ENCODE measurements at regions not wholly inside any gene's neighbourhood (a gene's known extent, or its start where the extent isn't known, plus 50 kb on each side); places are given as distances from the start of the nearest gene placed in this dataset.
"Not testable (repeated sequence)": the region's sequence is repeated elsewhere in the genome, so short reads cannot be mapped to it uniquely, and the experiment has no call there.

DNA sequence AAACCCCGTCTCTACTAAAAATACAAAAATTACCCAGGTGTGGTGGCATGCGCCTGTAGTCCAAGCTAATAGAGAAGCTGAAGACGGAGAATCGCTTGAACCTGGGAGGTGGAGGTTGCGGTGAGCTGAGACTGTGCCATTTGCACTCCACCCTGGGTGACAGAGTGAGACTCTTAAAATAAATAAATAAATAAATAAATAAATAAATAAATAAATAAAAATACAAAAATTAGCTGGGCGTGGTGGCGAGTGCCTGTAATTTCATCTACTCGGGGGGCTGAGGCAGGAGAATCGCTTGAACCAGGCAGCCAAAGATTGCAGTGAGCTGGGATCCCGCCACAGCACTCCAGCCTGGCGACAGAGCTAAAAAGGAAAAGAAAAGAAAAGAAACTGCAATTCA lies 239.8 kb downstream of the ALG10 start:
- H3K27me3 Mint-ChIP-seq; H3K4me1 Mint-ChIP-seq; H3K4me3 Mint-ChIP-seq; CTCF ChIA-PET; DNase-seq; H3K36me3 Mint-ChIP-seq (ENCODE audit: low read depth); H3K27ac Mint-ChIP-seq; POLR2A ChIA-PET: not testable (repeated sequence)
- H3K9me3 Mint-ChIP-seq: peaks cover 16% of the 10 kb centered on the region

- no peak overlapping the region for H3K4me3 Mint-ChIP-seq
- no peak for DNase-seq
- H3K4me1 Mint-ChIP-seq: no peaks in the 10 kb centered on the region
- no peaks in the 10 kb centered on the region for H3K27me3 Mint-ChIP-seq
- POLR2A ChIA-PET: no interaction called here
- CTCF ChIA-PET: no interaction called here
- H3K36me3 Mint-ChIP-seq (ENCODE audit: low read depth): no peaks in the 10 kb centered on the region
- H3K27ac Mint-ChIP-seq: no peak overlapping the region
- H3K9me3 Mint-ChIP-seq: peaks cover 18% of the 10 kb centered on the region
Measured at GRCh38 chr12:34264110-34264509, 241.8 kb downstream of the ALG10 start.

GRCh38 chr12:34273703-34274102 lies 251.4 kb downstream of the ALG10 start:
- H3K27ac Mint-ChIP-seq; CTCF ChIA-PET; DNase-seq; H3K27me3 Mint-ChIP-seq; H3K4me3 Mint-ChIP-seq; H3K4me1 Mint-ChIP-seq; H3K36me3 Mint-ChIP-seq (ENCODE audit: low read depth); POLR2A ChIA-PET: not testable (repeated sequence)
- peaks cover 11% of the 10 kb centered on the region for H3K9me3 Mint-ChIP-seq

- Mint-ChIP-seq H3K9me3 (peaks cover 12% of the 10 kb centered on the region), H3K27me3 (no peaks in the 10 kb centered on the region), H3K4me1 (no peaks in the 10 kb centered on the region), H3K27ac (no peak overlapping the region), H3K36me3 (ENCODE audit: low read depth) (no peaks in the 10 kb centered on the region), H3K4me3 (no peak overlapping the region)
- POLR2A ChIA-PET: no interaction called here
- CTCF ChIA-PET: no interaction called here
- no peak for DNase-seq
Measured at GRCh38 chr12:34275129-34275528, 252.8 kb downstream of the ALG10 start.

DNA sequence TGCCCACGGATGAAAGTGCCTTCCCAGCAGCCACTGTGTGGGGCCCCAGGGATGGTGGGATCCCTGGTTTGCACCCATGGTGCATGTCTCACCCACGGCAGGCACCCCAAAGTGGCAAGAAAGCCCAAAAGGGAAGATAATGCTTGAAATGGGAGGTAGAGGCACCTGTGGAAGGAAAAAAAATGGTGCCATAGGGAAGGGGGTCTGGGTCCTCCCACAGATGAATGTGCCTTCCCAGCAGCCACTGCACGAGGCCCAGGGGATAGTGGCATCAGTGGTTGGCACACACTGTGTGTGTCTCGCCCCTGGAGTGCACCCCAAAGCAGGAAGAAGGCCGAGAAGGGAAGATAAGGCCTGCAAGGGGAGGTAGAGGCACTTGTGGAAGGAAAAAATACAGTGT lies 264.2 kb downstream of the ALG10 start:
- DNase-seq: no peak
- Mint-ChIP-seq H3K4me3 (no peak overlapping the region), H3K9me3 (peaks cover 27% of the 10 kb centered on the region), H3K4me1 (no peaks in the 10 kb centered on the region), H3K27me3 (no peaks in the 10 kb centered on the region), H3K36me3 (ENCODE audit: low read depth) (no peaks in the 10 kb centered on the region), H3K27ac (no peak overlapping the region)
- CTCF ChIA-PET: no interaction called here
- POLR2A ChIA-PET: no interaction called here

DNA sequence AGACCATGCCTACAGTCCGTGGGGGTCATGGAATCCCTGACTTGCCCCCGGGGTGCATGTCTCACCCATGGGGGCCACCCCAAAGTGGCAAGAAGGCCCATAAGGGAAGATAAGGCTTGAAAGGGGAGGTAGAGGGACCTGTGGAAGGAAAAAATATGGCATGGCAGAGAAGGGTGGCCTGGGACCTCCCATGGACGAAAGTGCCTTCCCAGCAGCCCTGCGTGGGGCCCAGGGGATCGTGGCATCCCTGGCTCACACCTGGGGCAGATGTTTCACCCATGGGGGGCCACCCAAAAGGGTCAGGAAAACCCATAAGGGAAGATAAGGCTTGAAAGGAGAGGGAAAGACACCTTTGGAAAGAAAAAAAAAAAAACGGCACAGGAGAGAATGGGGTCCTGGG lies 264.6 kb downstream of the ALG10 start:
- Mint-ChIP-seq H3K4me1 (no peaks in the 10 kb centered on the region), H3K4me3 (no peak overlapping the region), H3K36me3 (ENCODE audit: low read depth) (no peaks in the 10 kb centered on the region), H3K9me3 (peaks cover 28% of the 10 kb centered on the region), H3K27ac (no peak overlapping the region), H3K27me3 (no peaks in the 10 kb centered on the region)
- ChIA-PET POLR2A (no interaction called here), CTCF (no interaction called here)
- DNase-seq: no peak

- CTCF ChIA-PET: no interaction called here
- no peaks in the 10 kb centered on the region for H3K27me3 Mint-ChIP-seq
- H3K27ac Mint-ChIP-seq: no peak overlapping the region
- POLR2A ChIA-PET: no interaction called here
- peaks cover 33% of the 10 kb centered on the region for H3K9me3 Mint-ChIP-seq
- no peaks in the 10 kb centered on the region for H3K4me1 Mint-ChIP-seq
- DNase-seq: no peak
- no peaks in the 10 kb centered on the region for H3K36me3 Mint-ChIP-seq (ENCODE audit: low read depth)
- no peak overlapping the region for H3K4me3 Mint-ChIP-seq
Measured at GRCh38 chr12:34287437-34287836, 265.1 kb downstream of the ALG10 start.

- H3K4me1 Mint-ChIP-seq: no peaks in the 10 kb centered on the region
- H3K4me3 Mint-ChIP-seq: no peak overlapping the region
- peaks cover 2% of the 10 kb centered on the region for H3K36me3 Mint-ChIP-seq (ENCODE audit: low read depth)
- no peaks in the 10 kb centered on the region for H3K27me3 Mint-ChIP-seq
- ChIA-PET POLR2A (no interaction called here), CTCF (no interaction called here)
- H3K9me3 Mint-ChIP-seq: peaks cover 41% of the 10 kb centered on the region
- no peak overlapping the region for H3K27ac Mint-ChIP-seq
- DNase-seq: no peak
Measured at GRCh38 chr12:34287986-34288962, 266.0 kb downstream of the ALG10 start.

DNA sequence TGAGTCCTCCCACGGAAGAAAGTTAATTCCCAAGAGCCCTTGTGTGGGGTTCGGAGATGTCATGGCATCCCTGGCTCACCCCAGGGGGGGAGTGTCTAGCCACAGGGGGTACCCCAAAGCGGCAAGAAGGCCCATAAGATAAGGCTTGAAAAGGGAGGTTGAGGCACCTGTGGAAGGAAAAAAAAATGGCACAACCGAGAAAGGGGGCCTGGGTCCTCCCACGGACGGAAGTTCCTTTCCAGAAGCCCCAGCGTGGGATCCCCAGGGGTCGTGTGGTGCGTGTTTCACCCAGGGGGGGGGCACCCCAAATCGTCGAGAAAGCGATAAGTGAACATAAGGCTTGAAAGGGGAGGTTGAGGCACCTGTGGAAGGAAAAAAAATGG lies 266.7 kb downstream of the ALG10 start:
- ChIA-PET POLR2A (no interaction called here), CTCF (no interaction called here)
- Mint-ChIP-seq H3K27me3 (no peaks in the 10 kb centered on the region), H3K36me3 (ENCODE audit: low read depth) (peaks cover 2% of the 10 kb centered on the region), H3K4me1 (no peaks in the 10 kb centered on the region), H3K27ac (no peak overlapping the region), H3K4me3 (no peak overlapping the region), H3K9me3 (peaks cover 44% of the 10 kb centered on the region)
- no peak for DNase-seq

DNA sequence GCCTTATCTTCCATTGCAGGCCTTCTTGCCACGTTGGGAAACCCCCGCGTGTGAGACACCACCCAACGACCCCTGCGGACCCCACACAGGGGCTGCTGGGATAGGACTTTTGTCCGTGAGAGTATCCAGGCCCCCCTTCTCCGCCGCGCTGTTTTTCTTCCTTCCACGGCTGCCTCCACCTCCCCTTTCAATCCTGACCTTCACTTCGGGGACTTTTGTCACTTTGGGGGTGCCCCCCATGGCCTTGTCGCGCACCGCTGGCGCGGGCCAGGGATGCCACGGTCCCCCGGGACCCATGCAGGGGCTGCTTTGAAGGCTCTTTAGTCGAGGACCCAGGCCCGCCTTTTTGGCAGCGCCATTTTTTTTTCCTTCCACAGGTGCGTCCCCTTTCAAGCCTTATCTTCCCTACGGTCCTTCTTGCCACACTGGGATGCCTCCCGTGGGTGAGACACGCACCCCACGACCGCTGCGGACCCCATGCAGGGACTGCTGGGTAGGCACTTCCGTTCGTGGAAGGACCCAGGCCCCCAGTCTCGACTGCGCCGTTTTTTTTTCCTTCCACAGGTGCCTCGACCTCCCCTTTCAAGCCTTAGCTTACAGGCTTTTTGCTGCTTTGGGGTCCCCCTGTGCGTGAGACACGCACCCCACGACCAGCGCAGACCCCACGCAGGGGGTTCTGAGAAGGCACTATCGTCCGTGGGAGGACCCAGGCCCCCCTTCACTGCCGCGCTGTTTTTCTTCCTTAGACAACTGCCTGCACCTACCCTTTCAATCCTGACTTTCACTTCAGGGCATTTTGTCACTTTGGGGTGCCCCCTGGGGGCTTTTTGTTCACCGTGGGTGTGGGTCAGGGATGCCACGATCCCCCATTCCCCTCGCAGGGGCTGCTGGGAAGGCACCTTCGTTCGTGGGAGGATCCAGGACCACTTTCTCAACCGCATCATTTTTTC lies 267.4 kb downstream of the ALG10 start:
- Mint-ChIP-seq H3K9me3 (peaks cover 50% of the 10 kb centered on the region), H3K27me3 (no peaks in the 10 kb centered on the region), H3K36me3 (ENCODE audit: low read depth) (peaks cover 2% of the 10 kb centered on the region), H3K4me3 (no peak overlapping the region), H3K27ac (no peak overlapping the region), H3K4me1 (no peaks in the 10 kb centered on the region)
- DNase-seq: no peak
- CTCF ChIA-PET: no interaction called here
- POLR2A ChIA-PET: no interaction called here

DNA sequence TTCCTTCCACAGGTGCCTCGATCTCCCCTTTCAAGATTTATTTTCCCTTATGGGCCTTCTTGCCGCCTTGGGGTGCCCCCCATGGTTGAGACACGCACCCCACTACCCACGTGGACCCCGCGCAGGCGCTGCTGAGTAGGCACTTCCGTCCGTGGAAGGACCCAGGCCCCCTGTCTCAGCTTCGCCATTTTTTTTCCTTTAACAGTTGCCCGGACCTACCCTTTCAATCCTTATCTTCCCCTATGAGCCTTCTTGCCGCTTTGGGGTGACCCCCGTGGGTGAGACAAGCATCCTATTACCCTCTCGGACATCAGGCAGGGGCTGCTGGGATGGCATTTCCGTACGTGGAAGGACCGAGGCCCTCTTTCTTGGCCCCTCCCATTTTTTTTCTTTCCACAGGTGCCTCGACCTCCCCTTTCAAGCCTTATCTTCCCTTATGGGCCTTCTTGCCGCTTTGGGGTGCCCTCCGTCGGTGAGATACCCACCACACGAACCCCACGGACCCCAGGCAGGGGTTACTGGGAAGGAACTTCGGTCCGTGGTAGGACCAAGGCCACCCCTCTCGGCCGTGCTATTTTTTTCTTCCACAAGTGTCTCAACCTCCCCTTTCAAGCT lies 268.2 kb downstream of the ALG10 start:
- DNase-seq: no peak
- no peaks in the 10 kb centered on the region for H3K27me3 Mint-ChIP-seq
- no peak overlapping the region for H3K27ac Mint-ChIP-seq
- H3K4me1 Mint-ChIP-seq: no peaks in the 10 kb centered on the region
- peaks cover 56% of the 10 kb centered on the region for H3K9me3 Mint-ChIP-seq
- POLR2A ChIA-PET: no interaction called here
- CTCF ChIA-PET: no interaction called here
- H3K4me3 Mint-ChIP-seq: no peak overlapping the region
- H3K36me3 Mint-ChIP-seq (ENCODE audit: low read depth): peaks cover 2% of the 10 kb centered on the region

GRCh38 chr12:34291001-34291400 lies 268.7 kb downstream of the ALG10 start:
- Mint-ChIP-seq H3K27me3 (no peaks in the 10 kb centered on the region), H3K4me3 (no peak overlapping the region)
- CTCF ChIA-PET: no interaction called here

GRCh38 chr12:34291426-34291901 lies 269.2 kb downstream of the ALG10 start:
- DNase-seq: no peak
- no peak overlapping the region for H3K4me3 Mint-ChIP-seq
- ChIA-PET CTCF (no interaction called here), POLR2A (no interaction called here)
- H3K27ac Mint-ChIP-seq: no peak overlapping the region
- H3K9me3 Mint-ChIP-seq: peaks cover 50% of the 10 kb centered on the region
- H3K4me1 Mint-ChIP-seq: no peaks in the 10 kb centered on the region
- H3K36me3 Mint-ChIP-seq (ENCODE audit: low read depth): peaks cover 2% of the 10 kb centered on the region
- H3K27me3 Mint-ChIP-seq: no peaks in the 10 kb centered on the region

More at GRCh38 chr12:34291001-34291400, 268.7 kb downstream of the ALG10 start:
- Mint-ChIP-seq H3K4me1 (no peaks in the 10 kb centered on the region), H3K9me3 (peaks cover 53% of the 10 kb centered on the region), H3K36me3 (ENCODE audit: low read depth) (peaks cover 2% of the 10 kb centered on the region), H3K27ac (no peak overlapping the region)
- no peak for DNase-seq
- POLR2A ChIA-PET: no interaction called here
